ENCODE measurements at regions not wholly inside any gene's neighbourhood (a gene's known extent, or its start where the extent isn't known, plus 50 kb on each side); places are given as distances from the start of the nearest gene placed in this dataset.

- DNase-seq: no peak
- Mint-ChIP-seq H3K27me3 (ENCODE audit: unreplicated experiment) (peaks cover 1% of the 10 kb centered on the region), H3K4me3 (ENCODE audit: unreplicated experiment) (no peak overlapping the region), H3K4me1 (ENCODE audit: low read depth, unreplicated experiment) (no peaks in the 10 kb centered on the region), H3K27ac (ENCODE audit: unreplicated experiment) (no peak overlapping the region), H3K9me3 (ENCODE audit: unreplicated experiment) (peaks cover 6% of the 10 kb centered on the region), H3K36me3 (ENCODE audit: unreplicated experiment) (peaks cover 11% of the 10 kb centered on the region)
- TF ChIP-seq, protein P1, sequence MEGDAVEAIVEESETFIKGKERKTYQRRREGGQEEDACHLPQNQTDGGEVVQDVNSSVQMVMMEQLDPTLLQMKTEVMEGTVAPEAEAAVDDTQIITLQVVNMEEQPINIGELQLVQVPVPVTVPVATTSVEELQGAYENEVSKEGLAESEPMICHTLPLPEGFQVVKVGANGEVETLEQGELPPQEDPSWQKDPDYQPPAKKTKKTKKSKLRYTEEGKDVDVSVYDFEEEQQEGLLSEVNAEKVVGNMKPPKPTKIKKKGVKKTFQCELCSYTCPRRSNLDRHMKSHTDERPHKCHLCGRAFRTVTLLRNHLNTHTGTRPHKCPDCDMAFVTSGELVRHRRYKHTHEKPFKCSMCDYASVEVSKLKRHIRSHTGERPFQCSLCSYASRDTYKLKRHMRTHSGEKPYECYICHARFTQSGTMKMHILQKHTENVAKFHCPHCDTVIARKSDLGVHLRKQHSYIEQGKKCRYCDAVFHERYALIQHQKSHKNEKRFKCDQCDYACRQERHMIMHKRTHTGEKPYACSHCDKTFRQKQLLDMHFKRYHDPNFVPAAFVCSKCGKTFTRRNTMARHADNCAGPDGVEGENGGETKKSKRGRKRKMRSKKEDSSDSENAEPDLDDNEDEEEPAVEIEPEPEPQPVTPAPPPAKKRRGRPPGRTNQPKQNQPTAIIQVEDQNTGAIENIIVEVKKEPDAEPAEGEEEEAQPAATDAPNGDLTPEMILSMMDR (IDR thresholded peaks at IDR 0.05; ENCODE audit: partially characterized antibody, unreplicated experiment): no peak
Measured at GRCh38 chr5:126172812-126173211, 250.4 kb upstream of the GRAMD2B start.

- Mint-ChIP-seq H3K27ac (ENCODE audit: unreplicated experiment) (no peak overlapping the region), H3K4me3 (ENCODE audit: unreplicated experiment) (no peak overlapping the region), H3K9me3 (ENCODE audit: unreplicated experiment) (peaks cover 4% of the 10 kb centered on the region), H3K36me3 (ENCODE audit: unreplicated experiment) (peaks cover 6% of the 10 kb centered on the region), H3K27me3 (ENCODE audit: unreplicated experiment) (no peaks in the 10 kb centered on the region), H3K4me1 (ENCODE audit: low read depth, unreplicated experiment) (no peaks in the 10 kb centered on the region)
- TF ChIP-seq, protein P1 (IDR thresholded peaks at IDR 0.05; ENCODE audit: partially characterized antibody, unreplicated experiment): no peak
- no peak for DNase-seq
Measured at GRCh38 chr5:126178521-126178920, 244.7 kb upstream of the GRAMD2B start.

GRCh38 chr5:126182971-126183695 lies 240.1 kb upstream of the GRAMD2B start:
- H3K36me3 Mint-ChIP-seq (ENCODE audit: unreplicated experiment): no peaks in the 10 kb centered on the region
- H3K4me1 Mint-ChIP-seq (ENCODE audit: low read depth, unreplicated experiment): peaks cover 2% of the 10 kb centered on the region
- H3K4me3 Mint-ChIP-seq (ENCODE audit: unreplicated experiment): no peak overlapping the region
- peaks cover 3% of the 10 kb centered on the region for H3K9me3 Mint-ChIP-seq (ENCODE audit: unreplicated experiment)
- no peak for DNase-seq
- TF ChIP-seq, protein P1 (IDR thresholded peaks at IDR 0.05; ENCODE audit: partially characterized antibody, unreplicated experiment): no peak
- no peak overlapping the region for H3K27ac Mint-ChIP-seq (ENCODE audit: unreplicated experiment)
- H3K27me3 Mint-ChIP-seq (ENCODE audit: unreplicated experiment): no peaks in the 10 kb centered on the region

GRCh38 chr5:126184474-126184873 lies 238.7 kb upstream of the GRAMD2B start:
- DNase-seq: no peak
- Mint-ChIP-seq H3K36me3 (ENCODE audit: unreplicated experiment) (no peaks in the 10 kb centered on the region), H3K4me3 (ENCODE audit: unreplicated experiment) (no peak overlapping the region), H3K4me1 (ENCODE audit: low read depth, unreplicated experiment) (peaks cover 2% of the 10 kb centered on the region), H3K27me3 (ENCODE audit: unreplicated experiment) (no peaks in the 10 kb centered on the region), H3K9me3 (ENCODE audit: unreplicated experiment) (peaks cover 3% of the 10 kb centered on the region), H3K27ac (ENCODE audit: unreplicated experiment) (no peak overlapping the region)
- TF ChIP-seq, protein P1 (IDR thresholded peaks at IDR 0.05; ENCODE audit: partially characterized antibody, unreplicated experiment): no peak

DNA sequence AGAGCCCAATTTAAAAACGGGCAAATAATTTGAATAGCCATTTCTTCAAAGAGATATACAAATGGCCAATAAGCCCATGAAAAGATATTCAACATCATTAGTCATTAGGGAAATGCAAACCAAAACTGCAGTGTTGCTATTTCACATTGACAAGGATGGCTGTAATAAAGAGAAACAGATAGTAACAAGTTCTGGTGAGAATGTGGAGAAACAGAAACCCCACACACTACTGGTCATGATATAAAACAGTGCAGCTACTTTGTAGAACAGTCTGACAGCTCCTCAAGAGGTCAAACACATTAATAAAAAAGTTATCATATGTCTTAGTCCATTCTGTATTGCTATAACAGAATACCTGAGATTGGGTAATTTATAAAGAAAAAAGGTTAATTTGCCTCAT lies 237.0 kb upstream of the GRAMD2B start:
- TF ChIP-seq, protein P1 (IDR thresholded peaks at IDR 0.05; ENCODE audit: partially characterized antibody, unreplicated experiment): no peak

More for the DNA sequence above, 237.0 kb upstream of the GRAMD2B start:
- Mint-ChIP-seq H3K36me3 (ENCODE audit: unreplicated experiment) (no peaks in the 10 kb centered on the region), H3K27me3 (ENCODE audit: unreplicated experiment) (no peaks in the 10 kb centered on the region), H3K4me1 (ENCODE audit: low read depth, unreplicated experiment) (peaks cover 2% of the 10 kb centered on the region), H3K9me3 (ENCODE audit: unreplicated experiment) (peaks cover 3% of the 10 kb centered on the region), H3K4me3 (ENCODE audit: unreplicated experiment) (no peak overlapping the region), H3K27ac (ENCODE audit: unreplicated experiment) (no peak overlapping the region)
- no peak for DNase-seq

All from glutamatergic neuron (in vitro differentiated cells).